Activated CD4-positive, alpha-beta T cell treated with anti-CD3 and anti-CD28 coated beads, Interleukin-2, Interleukin-4, amounts not matched to agents 100 ng/mL and 50 ng/mL, durations not matched to agents 16 hours and 8 hours (primary cell): ENCODE measurements at regions not wholly inside any gene's neighbourhood (a gene's known extent, or its start where the extent isn't known, plus 50 kb on each side); places are given as distances from the start of the nearest gene placed in this dataset.
"Not testable (repeated sequence)": the region's sequence is repeated elsewhere in the genome, so short reads cannot be mapped to it uniquely, and the experiment has no call there.

Experiments used
- DNase-seq: peaks from one replicate; pipeline ENCODE4 v3.0.0-alpha.2; 2020; ENCODE audit warnings: low spot score

DNA sequence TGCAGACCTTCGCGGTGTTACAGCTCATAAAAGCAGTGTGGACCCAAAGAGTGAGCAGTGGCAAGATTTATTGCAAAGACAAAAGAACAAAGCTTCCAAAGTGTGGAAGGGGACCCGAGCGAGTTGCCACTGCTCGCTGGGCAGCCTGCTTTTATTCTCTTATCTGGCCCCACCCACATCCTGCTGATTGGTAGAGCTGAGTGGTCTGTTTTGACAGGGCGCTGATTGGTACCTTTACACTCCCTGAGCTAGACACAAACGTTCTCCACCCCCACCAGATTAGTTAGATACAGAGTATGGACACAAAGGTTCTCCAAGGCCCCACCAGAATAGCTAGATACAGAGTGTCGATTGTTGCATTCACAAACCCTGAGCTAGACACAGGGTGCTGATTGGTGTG, 156.2 kb upstream of the GIMD1 start:
- DNase-seq = not testable (repeated sequence)

DNA sequence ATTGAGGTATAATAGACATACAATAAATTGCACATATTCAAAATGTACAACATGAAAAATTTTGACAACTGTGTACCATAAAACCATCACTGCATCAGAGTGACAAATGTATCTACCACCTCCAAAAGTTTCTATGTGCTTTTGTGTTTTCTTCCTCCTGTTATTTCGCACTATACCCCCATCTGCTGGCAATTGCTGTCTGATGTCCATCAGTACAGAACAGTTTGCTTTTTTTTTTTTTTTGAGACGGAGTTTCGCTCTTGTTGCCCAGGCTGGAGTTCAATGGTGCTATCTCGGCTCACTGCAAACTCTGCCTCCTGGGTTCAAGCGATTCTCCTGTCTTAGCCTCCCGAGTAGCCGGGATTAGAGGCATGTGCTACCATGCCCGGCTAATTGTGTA, 154.3 kb upstream of the GIMD1 start:
- no peak for DNase-seq

DNA sequence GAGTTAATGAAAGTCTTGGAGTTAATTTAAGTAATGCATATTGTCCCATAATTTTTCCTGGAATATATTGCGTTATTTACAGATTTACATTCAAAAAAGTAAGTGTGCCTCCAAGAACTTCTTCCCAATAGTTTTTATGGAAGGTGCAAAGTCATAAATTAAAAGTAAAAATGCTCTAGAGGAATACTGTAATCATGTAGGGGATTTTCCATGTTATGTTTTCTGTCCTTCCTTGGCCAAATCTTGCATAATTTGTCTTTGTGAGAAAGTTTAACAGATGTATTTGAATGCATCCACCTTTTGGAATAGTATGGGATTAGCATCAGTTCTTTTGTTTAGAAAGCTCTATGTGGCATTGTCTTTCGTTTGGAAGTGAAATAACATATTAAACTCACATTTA, 144.1 kb upstream of the GIMD1 start:
- DNase-seq = no peak

- no peak for DNase-seq
These were observed 138.9 kb upstream of the GIMD1 start for GRCh38 chr4:106507440-106507839.

DNA sequence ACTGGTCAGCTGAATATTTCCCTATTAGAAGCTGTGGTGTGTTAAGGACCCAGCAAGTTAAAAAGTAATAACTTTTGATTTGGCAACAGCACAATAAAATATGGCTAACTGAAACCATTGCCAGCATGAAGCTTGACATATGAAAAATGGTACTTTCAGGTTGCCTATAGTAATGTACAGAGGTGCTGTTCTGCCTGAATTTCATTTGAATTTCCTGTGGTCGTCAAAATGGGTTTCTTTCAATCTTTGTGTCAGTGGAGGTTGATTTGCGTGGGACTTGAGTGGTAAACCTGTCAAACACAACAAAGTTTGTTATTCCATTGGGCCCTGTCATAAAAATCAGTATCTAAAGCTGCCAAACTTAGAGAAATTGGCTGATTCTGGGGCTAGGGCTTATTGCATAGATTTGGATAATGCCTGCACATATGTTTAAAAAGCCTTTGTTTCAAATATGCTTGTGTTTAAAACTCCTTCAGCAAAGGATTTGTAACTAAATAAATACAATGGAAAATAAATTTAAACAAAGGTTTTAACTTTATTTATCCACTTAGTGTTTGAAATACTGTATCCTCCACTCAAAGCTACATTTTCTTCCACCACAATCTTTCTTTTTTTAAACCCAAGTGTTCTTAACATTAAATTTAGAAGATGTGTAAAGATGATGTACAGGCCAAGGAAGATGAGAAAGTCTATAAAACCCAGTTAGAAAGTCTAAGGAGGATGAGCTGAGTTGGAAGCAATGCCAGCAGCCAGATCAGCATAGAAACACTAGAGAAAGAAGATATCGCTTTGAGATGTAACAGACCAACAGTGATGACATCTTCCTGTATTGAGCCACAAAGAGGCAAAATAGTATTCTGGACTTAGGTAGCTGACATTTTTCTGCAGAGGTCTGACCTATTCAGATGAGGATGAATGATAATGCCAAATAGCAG, 134.8 kb upstream of the GIMD1 start:
- DNase-seq = no peak

DNA sequence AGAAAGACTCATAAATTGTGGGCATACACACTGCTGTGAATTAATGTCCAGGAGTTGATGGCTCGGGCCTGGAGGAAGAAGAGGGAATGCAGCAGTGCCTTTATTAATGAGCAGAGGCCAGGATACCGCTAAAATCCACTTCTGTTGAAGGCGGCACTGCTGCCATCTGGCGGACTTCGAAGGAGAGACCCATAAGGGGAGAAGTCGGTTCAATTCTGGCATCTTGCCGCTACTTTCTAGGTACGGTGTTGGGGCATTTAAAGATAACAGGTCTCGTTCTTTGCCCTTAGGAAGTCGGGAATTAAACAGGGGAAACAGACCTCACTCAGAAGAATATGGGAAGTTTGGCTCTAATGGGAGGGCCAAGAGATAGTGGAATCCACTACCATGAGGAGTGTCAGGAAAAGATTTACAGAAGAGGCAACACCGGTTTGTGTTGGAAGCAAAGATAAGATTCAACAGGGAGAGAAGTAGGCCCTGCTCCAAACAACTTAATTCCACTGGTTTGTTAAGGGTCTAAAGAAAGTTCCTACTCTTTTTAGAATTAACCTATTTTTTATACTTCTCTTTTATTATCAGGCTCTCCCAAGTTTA, 133.6 kb upstream of the GIMD1 start:
- DNase-seq = peak; percentile 55

DNA sequence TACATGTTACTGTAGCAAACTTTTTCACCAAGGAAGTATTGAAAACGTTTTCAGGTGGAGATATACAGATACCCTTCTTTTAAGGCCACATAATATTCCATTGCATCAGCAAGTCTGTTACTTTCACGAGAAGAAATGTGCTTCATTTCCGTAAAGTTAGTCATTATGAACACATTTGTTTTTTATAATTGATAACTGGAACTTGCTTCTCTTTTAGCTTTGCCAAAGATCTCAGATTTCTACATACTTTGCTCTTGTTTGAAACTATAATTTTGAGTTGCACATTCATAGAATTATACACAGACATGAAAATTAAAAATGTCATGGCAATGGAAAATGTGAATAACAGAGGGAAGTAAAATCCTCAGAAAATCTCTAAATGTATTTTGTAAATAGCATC, 128.7 kb upstream of the GIMD1 start:
- no peak for DNase-seq

GRCh38 chr4:106496061-106496460, 127.5 kb upstream of the GIMD1 start:
- no peak for DNase-seq

DNA sequence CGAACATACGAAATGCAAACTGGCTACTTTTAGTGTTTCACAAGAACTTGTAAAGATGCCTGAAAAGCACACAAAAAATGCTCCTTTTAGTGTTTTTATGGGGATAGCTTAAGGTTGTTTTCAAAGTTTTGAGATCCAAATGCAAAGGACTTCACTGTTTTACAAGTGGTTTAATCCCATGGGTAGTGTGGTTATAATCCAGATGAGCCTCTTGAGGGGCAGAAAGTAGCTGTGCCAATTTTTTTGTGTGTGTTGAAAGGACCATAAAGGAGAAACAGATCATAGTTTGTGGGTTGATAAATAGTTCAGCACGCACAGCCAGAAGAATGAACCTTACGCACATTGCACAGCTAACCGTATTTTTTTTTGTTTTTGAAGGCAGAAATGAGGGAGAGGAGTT, 126.9 kb upstream of the GIMD1 start:
- no peak for DNase-seq

GRCh38 chr4:106494066-106494465, 125.5 kb upstream of the GIMD1 start:
- no peak for DNase-seq

DNA sequence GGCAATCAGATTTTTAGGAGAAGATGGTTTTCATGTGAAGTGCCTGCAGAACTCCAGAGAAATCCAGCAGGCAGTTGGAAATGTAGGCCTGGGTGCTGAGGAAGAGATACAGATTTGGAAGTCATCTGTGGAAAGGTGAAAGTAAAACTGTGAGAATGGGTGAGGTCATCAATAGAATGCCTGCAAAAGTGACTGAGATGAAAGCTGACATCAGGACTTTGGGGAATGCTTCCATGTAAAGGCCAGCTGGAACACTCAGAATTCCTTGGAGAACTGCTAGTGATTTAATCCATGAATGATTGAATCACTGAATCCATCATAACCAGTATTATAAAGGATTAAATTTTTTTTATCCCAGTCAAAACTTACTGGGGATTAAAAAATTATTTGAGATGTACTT, 124.5 kb upstream of the GIMD1 start:
- no peak for DNase-seq

- DNase-seq = no peak
These were observed 118.0 kb upstream of the GIMD1 start for GRCh38 chr4:106486533-106486932.

GRCh38 chr4:106481801-106482200, 113.2 kb upstream of the GIMD1 start:
- no peak for DNase-seq

DNA sequence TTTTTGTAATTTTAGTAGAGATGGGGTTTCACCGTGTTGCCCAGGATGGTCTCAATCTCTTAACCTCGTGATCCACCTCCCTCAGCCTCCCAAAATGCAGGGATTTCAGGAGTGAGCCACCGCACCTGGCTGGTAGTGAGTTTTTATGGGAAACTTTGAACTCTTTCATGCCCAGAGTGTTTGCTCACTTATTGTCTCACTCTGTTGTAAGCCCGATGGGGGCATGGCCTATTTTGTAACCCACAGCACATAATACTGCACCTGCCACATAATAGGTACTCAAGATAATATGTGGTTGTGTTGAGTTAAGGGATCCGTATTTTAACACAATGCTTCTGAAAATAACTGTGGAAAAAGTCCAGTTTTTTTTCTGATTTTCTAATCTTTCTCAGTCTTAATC, 109.6 kb upstream of the GIMD1 start:
- no peak for DNase-seq

DNA sequence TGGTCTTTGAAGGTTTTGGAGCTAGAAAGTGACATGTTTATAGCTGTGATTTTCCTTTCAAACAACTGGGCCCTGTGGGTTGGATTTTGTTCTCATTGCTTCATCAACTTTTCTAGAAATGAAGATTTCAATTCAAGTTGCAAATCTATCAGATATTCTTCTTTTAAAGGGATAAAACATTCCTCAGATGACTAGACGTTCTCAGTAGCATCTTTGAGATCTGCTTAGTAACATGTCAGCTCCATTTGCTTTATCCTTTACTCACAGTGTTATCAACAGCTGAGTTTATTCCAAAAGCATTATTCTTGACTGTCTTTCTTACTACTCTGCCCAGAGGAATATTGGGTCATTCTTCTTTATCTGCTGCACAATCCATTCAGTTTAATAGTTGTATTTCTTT, 108.2 kb upstream of the GIMD1 start:
- no peak for DNase-seq

DNA sequence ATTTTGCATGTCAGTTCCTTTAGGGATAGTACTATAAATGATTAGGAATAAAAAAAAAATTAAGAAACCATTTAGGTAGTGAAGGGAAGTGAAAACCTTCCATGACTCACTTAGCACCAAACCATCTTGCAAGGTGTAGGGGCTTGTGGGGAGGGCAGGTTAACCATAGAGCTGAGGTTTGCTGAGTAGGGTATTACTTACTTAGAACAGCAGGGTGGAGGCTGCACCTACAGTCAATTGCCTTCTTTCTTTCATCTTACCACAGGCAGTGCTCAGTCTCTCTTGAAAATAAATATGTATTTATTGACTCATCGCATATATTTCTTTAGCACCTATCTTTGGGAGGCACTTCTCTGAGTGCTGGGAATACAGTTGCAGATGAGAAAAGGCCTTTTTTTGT, 104.9 kb upstream of the GIMD1 start:
- no peak for DNase-seq

- no peak for DNase-seq
These were observed 102.6 kb upstream of the GIMD1 start for GRCh38 chr4:106471151-106471550.

- no peak for DNase-seq
These were observed 95.0 kb upstream of the GIMD1 start for GRCh38 chr4:106463622-106464021.

DNA sequence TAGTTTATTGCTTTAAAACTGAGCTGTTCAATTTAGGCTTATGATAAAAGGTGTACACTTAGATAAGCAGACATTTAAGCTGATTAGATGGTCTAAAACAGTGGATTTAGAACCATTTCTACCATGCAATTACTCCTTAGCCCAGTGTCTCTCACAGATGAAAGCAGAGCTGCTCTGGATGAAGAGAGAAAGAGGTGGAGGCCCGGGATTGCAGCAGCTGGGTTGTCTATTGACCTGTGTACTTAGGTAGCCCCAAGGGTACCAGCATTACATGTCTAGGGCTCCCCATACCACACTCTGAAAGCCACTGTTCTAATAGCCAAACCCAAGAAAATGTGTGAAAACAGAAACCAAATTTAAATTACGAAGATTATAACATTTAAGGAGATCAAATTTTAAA, 86.0 kb upstream of the GIMD1 start:
- DNase-seq = no peak

DNA sequence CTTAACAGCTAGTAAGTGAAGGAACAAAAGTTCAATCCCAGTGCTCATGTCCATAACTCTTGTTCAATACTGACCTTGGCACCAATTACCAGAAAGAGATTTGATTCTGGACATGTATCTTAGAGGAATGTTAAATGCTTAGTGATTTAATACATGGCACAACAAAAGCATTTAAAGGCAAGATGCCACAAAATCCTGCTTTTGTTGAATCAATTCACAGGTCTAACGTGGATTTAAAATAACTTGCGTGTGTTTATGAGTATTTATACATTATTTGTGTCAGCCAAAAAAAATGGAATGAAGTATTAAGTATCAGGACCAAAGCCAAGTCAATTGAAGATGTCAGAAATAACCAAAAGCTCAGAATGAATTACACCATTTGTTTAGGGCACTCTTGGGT, 85.4 kb upstream of the GIMD1 start:
- no peak for DNase-seq

DNA sequence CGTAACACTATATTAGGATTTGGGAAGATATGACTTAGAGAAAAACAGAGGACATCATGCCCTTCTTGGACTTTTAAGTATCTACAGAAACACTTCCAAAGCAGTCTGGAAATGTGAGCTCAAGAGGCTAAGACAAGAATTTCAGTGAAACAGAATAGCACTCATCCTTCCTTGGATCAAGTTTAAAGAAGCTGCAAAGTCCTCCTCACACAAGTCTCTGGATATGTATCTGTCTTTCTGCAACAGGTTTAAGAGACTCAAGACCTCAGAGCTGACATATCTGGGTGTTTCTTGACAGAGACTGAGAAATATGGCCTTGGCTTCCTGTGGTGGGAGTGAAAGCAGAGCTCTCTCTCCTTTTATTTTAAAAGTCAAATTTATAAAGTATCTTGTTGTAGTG, 82.5 kb upstream of the GIMD1 start:
- no peak for DNase-seq

- no peak for DNase-seq
These were observed 81.7 kb upstream of the GIMD1 start for GRCh38 chr4:106450249-106450648.

DNA sequence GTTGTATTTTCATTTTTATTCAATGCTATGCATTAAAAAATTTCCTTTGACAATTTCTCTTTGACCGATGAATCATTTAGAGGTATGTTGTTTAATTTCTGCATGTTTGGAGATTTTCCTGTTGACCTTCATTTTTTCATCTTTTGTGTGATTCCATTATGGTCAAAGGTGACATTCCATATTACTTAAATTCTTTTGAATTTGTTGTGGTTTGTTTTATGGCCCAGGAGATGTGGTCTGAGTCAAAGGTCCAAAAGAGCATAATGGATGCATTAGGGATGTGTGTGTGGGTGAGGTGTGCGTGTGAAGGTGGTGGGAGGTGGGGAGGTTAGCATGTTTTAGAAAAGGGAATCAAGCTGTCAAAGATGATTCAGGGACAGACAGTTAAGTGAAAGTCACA, 76.0 kb upstream of the GIMD1 start:
- no peak for DNase-seq

DNA sequence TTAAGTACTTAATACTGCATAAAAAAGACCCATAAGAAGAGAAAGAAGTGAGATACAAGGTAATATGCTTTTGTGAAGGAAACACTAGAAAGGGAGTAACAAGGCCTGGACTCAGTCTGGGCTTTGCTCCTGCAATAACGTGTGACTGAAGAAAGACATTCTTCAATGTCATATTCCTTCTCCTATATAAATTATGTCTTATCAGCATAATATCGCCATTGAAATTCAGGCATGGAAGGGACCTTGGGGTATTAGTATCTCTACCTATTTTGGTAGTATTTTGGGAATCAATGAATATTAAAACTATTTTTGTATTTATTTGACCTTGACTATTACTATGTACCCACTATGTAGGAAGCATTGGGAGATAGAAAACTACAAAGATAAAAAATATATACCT, 62.2 kb upstream of the GIMD1 start:
- no peak for DNase-seq
